Activated B cell treated with CpG ODN at 0.5 μM for 24 hours (primary cell): ENCODE measurements at regions not wholly inside any gene's neighbourhood (a gene's known extent, or its start where the extent isn't known, plus 50 kb on each side); places are given as distances from the start of the nearest gene placed in this dataset.
A peak's percentile ranks its signal among the peaks of the same experiment; 100 is the strongest.

Source experiments
- ATAC-seq: fragments of 200-7000 bp; cut with Tn5 transposase; one replicate; pipeline ENCODE4 v1.10.0; 2021; ENCODE audit warnings: low read depth, mild to moderate bottlenecking, moderate library complexity
- CTCF ChIA-PET: fragments of 350-600 bp; sonication (Branson Sonifier 250); formaldehyde crosslinking; loops from one replicate; lab custom pipeline; 2021; ENCODE audit warnings: antibody characterized with exemption; lab: Charles Lee
- POLR2A ChIA-PET: fragments of 350-600 bp; sonication (Branson Sonifier 250); formaldehyde crosslinking; loops from one replicate; lab custom pipeline; 2021; ENCODE audit warnings: antibody characterized with exemption; lab: Charles Lee
- DNase-seq: peaks from one replicate; pipeline ENCODE4 v3.0.0; 2022
- H3K27ac Mint-ChIP-seq: one replicate; pipeline ENCODE4 v1.8.0; 2020; ENCODE audit warnings: mixed read lengths
- H3K27me3 Mint-ChIP-seq: one replicate; pipeline ENCODE4 v1.8.0; 2021; ENCODE audit warnings: mixed read lengths
- H3K36me3 Mint-ChIP-seq: one replicate; pipeline ENCODE4 v1.8.0; 2021; ENCODE audit warnings: low read depth, mixed read lengths
- H3K4me1 Mint-ChIP-seq: one replicate; pipeline ENCODE4 v1.8.0; 2021; ENCODE audit warnings: mixed read lengths
- H3K4me3 Mint-ChIP-seq: one replicate; pipeline ENCODE4 v1.8.0; 2020; ENCODE audit warnings: mild to moderate bottlenecking, mixed read lengths
- H3K9me3 Mint-ChIP-seq: one replicate; pipeline ENCODE4 v1.8.0; 2020; ENCODE audit warnings: mixed read lengths
- intact Hi-C: fragments of 100-400 bp; cut with micrococcal nuclease; formaldehyde crosslinking; loops from one replicate; pipeline ENCODE4 v1.15.1; 2024
- TF ChIP-seq, protein P1 (sequence below): fragments of 200-600 bp; IDR thresholded peaks from one replicate; pipeline ENCODE4 v1.8.0; 2022; ENCODE audit warnings: antibody characterized with exemption, mild to moderate bottlenecking

DNA sequence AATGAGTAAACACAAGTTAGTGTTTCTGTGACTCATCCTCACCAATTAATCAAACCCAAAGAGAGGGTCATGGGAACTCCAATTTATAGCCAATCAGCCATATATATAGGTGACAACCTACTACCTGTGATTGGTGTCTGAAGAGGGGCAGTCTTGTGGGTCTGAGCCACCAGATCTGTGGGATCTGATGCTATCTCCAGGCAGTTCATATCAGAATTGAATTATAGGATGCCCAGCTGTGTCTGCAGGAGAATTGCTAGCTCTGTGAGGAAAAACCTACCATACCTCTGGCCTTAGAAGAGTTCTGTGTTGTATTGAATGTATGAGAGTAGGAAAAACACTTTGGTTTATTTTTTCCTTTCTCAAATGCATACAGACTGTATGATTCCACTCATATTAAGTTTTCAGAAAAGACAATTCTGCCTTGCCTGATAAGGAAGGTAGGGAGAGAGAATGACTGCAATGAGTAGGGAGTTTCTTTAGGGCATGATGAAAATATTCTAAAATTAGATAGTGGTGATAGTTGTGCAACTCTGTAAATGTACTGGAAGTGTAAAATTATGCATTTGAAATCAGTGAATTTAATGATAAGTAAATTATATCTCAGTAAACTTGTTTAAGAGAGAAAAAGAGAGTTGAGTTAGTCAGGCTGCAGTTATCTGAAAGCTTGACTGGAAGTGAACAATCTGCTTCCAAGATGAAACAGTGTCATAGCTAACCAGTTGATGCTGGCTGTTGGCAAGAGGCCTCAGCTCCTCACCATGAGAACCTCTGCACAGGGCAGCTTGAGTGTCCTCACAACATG lies 274.9 kb downstream of the AUH start:
- Mint-ChIP-seq H3K27ac (no peak overlapping the region), H3K4me1 (no peaks in the 10 kb centered on the region), H3K36me3 (no peaks in the 10 kb centered on the region), H3K4me3 (no peak overlapping the region), H3K9me3 (no peaks in the 10 kb centered on the region), H3K27me3 (peaks cover 1% of the 10 kb centered on the region)
- TF ChIP-seq, protein P1, sequence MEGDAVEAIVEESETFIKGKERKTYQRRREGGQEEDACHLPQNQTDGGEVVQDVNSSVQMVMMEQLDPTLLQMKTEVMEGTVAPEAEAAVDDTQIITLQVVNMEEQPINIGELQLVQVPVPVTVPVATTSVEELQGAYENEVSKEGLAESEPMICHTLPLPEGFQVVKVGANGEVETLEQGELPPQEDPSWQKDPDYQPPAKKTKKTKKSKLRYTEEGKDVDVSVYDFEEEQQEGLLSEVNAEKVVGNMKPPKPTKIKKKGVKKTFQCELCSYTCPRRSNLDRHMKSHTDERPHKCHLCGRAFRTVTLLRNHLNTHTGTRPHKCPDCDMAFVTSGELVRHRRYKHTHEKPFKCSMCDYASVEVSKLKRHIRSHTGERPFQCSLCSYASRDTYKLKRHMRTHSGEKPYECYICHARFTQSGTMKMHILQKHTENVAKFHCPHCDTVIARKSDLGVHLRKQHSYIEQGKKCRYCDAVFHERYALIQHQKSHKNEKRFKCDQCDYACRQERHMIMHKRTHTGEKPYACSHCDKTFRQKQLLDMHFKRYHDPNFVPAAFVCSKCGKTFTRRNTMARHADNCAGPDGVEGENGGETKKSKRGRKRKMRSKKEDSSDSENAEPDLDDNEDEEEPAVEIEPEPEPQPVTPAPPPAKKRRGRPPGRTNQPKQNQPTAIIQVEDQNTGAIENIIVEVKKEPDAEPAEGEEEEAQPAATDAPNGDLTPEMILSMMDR = no peak
- ChIA-PET CTCF (no interaction called here), POLR2A (no interaction called here)
- ATAC-seq = no peak
- no peak for DNase-seq
- intact Hi-C loops = loop anchor here (5.0 kb wide), 1 partner anchor 640 kb away; no protein-coding TSS in a partner anchor

DNA sequence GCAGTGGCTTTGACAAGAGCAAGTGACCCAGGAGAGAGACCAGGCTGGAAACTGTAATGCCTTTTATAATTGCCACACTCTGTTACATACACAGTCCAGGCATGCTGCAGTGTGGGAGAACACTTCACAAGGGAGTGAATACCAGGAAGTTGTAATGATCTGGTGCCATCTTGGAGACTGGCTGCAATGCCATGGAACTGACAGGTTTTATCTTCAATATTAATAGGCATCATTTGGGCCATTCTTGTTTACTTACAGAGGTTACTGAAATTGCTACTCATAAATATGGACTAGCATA lies 274.3 kb downstream of the AUH start:
- DNase-seq = no peak
- peaks cover 1% of the 10 kb centered on the region for H3K27me3 Mint-ChIP-seq
- ChIA-PET POLR2A (no interaction called here), CTCF (no interaction called here)
- TF ChIP-seq, protein P1 = no peak
- H3K4me1 Mint-ChIP-seq = no peaks in the 10 kb centered on the region
- no peak for ATAC-seq
- intact Hi-C loops = loop anchor here (5.0 kb wide), 1 partner anchor 640 kb away; no protein-coding TSS in a partner anchor
- H3K9me3 Mint-ChIP-seq = no peaks in the 10 kb centered on the region
- no peaks in the 10 kb centered on the region for H3K36me3 Mint-ChIP-seq
- H3K27ac Mint-ChIP-seq = no peak overlapping the region
- H3K4me3 Mint-ChIP-seq = no peak overlapping the region

DNA sequence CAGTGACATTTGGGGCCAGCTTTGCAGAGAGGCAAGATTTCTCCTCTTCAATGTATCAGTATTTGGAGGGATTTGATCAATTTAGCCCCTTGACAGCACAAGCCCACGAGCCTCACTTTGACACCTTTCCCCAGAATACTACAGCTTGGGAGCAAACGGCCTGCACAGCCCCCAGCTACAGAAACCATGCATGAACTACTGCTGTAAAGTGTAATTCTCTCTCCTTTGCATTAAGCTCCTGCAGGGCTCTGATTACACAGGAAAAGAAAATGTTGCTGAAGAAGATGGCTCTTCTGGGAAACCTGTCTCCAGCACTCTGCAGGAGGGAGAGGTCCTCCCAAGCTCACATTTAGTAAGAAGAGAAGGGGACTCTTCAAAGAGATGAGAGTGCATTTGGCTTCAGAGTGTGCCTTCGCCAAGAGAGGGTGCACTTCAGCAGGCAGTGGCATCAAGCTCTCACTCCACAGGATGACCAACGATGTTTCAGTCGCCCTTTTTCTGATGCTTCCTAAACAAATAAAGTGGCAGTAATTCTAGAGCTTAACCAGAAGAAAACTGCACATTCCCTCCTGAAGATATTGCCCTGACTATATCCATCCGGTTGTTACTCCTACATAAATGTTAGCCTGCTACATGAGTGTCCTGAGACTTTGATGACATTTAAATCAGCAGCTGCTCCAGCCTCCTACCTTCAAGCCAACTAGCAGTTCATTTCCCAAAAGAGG lies 272.2 kb downstream of the AUH start:
- Mint-ChIP-seq H3K9me3 (peaks cover 8% of the 10 kb centered on the region), H3K27ac (no peak overlapping the region), H3K4me3 (no peak overlapping the region), H3K4me1 (no peaks in the 10 kb centered on the region), H3K36me3 (peaks cover under 1% of the 10 kb centered on the region), H3K27me3 (no peaks in the 10 kb centered on the region)
- intact Hi-C loops = loop anchor here (1.0 to 5.0 kb wide), 2 partner anchors 337 to 638 kb away; no protein-coding TSS in a partner anchor
- ATAC-seq = peak; percentile 28
- ChIA-PET POLR2A (interaction anchor here (0.8 kb wide), 1 partner anchor 336 kb away, joined by 3 read pairs; no protein-coding TSS in a partner anchor), CTCF (interaction anchor here (0.7 to 2.1 kb wide), 7 partner anchors 62 to 638 kb away, joined by 3 to 23 read pairs (median 4); partner anchors contain the start of gene NFIL3)
- no peak for DNase-seq
- TF ChIP-seq, protein P1 = no peak

DNA sequence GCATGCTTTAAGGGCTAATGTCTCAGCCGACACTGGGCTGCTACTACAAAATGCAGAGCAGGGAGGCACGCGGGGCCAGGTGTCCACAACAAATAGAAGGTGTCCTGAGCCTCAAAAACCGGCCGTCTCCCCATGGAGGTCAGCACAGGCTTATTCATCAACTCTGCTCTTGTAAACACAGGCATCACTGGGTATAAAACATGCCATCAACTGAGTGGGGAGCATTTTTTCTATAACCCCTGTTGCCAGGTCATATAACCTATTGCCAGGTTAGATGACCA lies 271.6 kb downstream of the AUH start:
- CTCF ChIA-PET = interaction anchor here (0.8 to 2.1 kb wide), 6 partner anchors 61 to 336 kb away, joined by 3 to 23 read pairs (median 4); partner anchors contain the start of gene NFIL3
- POLR2A ChIA-PET = interaction anchor here (0.8 kb wide), 1 partner anchor 336 kb away, joined by 3 read pairs; no protein-coding TSS in a partner anchor
- Mint-ChIP-seq H3K4me1 (no peaks in the 10 kb centered on the region), H3K36me3 (peaks cover 2% of the 10 kb centered on the region), H3K4me3 (no peak overlapping the region), H3K27ac (no peak overlapping the region), H3K27me3 (no peaks in the 10 kb centered on the region), H3K9me3 (peaks cover 13% of the 10 kb centered on the region)
- DNase-seq (no peak), ATAC-seq (no peak)
- intact Hi-C loops = no loop called here
- TF ChIP-seq, protein P1 = no peak

DNA sequence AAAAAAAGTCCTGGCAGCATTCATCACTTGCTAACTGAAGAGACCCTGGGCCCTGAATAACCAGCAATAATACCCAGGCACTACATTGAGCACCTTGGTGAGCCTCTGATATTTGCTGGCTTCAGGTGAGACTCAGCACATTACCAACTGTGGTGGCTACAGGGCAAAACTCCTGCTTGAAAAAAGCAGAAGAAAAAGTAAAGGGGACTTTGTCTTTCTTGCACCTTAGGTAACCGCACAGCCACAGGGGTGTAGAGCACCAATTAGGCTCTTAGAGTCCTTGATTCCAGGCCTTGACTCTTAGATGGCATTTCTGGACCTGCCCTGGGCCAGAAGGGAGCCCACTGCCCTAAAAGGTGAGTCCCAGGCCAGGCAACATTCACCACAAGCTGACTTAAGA lies 269.5 kb downstream of the AUH start:
- Mint-ChIP-seq H3K9me3 (peaks cover 13% of the 10 kb centered on the region), H3K4me3 (no peak overlapping the region), H3K27ac (no peak overlapping the region), H3K27me3 (no peaks in the 10 kb centered on the region), H3K4me1 (no peaks in the 10 kb centered on the region), H3K36me3 (peaks cover 2% of the 10 kb centered on the region)
- intact Hi-C loops = no loop called here
- CTCF ChIA-PET = no interaction called here
- DNase-seq (no peak), ATAC-seq (no peak)
- POLR2A ChIA-PET = no interaction called here
- TF ChIP-seq, protein P1 = no peak
